ENCODE measurements at regions not wholly inside any gene's neighbourhood (a gene's known extent, or its start where the extent isn't known, plus 50 kb on each side); places are given as distances from the start of the nearest gene placed in this dataset.

DNA sequence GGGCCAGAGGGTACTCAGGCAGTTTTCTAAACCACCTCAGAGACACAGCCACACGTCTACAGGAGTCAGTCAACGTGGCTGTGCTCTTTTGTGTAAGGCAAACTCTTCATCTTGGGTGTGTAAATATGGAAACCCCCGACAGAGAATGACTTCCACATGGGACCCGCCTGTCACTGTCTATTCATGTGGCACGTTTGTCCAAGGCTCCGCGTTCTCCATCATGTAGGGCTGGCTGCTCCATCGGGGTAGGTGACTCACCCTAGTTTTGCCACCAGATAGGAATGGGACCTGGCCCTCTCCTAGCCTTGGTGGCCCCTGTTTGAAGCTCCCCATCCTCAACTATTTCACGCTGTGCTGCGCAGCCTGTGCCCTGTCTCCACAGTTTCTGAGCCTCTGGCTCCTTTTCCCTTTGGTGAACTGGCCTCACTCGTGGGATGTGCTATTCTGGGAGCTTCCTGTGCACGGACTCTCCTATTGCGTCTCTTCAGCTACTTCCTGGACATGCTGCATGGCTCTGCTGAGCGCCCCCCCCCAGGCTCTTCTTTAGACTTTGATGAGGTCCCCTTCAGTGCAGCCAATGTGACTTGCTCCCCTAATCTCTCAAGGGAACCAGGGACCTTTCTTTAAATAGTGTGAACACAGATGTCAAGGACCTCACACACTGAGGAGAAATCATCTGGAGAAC is 143.2 kb upstream of the PDE10A start:
- DNase-seq (ENCODE audit: low read depth) (no peak), FAIRE-seq (no peak)
- Histone ChIP-seq H3K27me3 (ENCODE audit: control insufficient read depth, insufficient read depth, low read length) (peaks cover 2% of the 10 kb centered on the region), H3K36me3 (ENCODE audit: control insufficient read depth, insufficient read depth, low read length) (no peaks in the 10 kb centered on the region), H3K4me3 (ENCODE audit: low read depth, low read length) (no peak overlapping the region)
- TF ChIP-seq, protein P1, sequence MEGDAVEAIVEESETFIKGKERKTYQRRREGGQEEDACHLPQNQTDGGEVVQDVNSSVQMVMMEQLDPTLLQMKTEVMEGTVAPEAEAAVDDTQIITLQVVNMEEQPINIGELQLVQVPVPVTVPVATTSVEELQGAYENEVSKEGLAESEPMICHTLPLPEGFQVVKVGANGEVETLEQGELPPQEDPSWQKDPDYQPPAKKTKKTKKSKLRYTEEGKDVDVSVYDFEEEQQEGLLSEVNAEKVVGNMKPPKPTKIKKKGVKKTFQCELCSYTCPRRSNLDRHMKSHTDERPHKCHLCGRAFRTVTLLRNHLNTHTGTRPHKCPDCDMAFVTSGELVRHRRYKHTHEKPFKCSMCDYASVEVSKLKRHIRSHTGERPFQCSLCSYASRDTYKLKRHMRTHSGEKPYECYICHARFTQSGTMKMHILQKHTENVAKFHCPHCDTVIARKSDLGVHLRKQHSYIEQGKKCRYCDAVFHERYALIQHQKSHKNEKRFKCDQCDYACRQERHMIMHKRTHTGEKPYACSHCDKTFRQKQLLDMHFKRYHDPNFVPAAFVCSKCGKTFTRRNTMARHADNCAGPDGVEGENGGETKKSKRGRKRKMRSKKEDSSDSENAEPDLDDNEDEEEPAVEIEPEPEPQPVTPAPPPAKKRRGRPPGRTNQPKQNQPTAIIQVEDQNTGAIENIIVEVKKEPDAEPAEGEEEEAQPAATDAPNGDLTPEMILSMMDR (IDR thresholded peaks at IDR 0.05; ENCODE audit: insufficient read depth, low read length, severe bottlenecking) = no peak

DNA sequence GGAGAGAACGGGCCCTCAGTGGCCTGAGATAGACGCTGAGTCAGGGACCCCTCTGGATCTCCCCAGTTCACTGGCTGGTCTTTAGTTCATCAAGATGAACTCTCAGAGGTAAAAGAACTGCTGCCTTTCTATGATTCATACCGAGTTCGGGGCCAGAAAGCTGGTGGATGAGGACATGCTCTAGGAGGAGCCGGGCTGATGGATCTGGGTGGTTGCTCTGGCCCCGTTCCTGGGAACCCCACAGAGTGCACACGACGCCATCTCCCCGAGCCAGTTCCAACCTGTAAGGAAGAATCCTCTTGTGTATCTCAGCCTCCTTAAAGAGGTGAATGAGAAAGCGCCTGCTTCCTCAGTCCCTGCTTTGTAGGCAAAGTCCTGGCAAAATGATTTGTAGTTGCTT is 142.6 kb upstream of the PDE10A start:
- no peaks in the 10 kb centered on the region for H3K36me3 ChIP-seq (ENCODE audit: control insufficient read depth, insufficient read depth, low read length)
- H3K4me3 ChIP-seq (ENCODE audit: low read depth, low read length) = no peak overlapping the region
- FAIRE-seq (no peak), DNase-seq (ENCODE audit: low read depth) (no peak)
- TF ChIP-seq, protein P1 (IDR thresholded peaks at IDR 0.05; ENCODE audit: insufficient read depth, low read length, severe bottlenecking) = no peak
- H3K27me3 ChIP-seq (ENCODE audit: control insufficient read depth, insufficient read depth, low read length) = peaks cover 2% of the 10 kb centered on the region

DNA sequence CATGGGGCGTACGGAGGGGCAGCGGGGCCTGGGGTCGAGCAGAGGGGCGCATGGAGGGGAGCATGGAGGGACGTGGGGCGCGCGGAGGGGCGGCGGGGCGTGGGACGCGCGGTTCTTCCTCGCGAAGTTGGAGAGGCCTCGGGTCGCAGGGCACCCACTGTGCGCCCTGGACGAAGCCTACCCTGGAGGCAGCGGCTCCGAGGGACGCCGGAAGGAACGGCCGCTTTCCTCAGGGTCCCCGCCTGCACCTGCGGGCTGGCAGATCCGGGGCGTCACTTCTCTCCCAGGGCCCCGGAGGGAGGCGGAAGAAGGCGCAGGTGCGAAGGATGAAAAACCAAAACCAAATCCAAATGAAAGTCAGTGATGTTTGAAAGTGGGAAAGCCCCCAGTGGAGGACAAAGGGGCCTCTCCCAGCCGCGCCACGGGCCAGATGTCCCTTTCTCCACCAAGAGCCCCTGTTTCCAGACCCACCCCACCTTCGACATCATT is 142.1 kb upstream of the PDE10A start:
- DNase-seq (ENCODE audit: low read depth) = no peak
- Histone ChIP-seq H3K4me3 (ENCODE audit: low read depth, low read length) (no peak overlapping the region), H3K27me3 (ENCODE audit: control insufficient read depth, insufficient read depth, low read length) (peaks cover 2% of the 10 kb centered on the region)

DNA sequence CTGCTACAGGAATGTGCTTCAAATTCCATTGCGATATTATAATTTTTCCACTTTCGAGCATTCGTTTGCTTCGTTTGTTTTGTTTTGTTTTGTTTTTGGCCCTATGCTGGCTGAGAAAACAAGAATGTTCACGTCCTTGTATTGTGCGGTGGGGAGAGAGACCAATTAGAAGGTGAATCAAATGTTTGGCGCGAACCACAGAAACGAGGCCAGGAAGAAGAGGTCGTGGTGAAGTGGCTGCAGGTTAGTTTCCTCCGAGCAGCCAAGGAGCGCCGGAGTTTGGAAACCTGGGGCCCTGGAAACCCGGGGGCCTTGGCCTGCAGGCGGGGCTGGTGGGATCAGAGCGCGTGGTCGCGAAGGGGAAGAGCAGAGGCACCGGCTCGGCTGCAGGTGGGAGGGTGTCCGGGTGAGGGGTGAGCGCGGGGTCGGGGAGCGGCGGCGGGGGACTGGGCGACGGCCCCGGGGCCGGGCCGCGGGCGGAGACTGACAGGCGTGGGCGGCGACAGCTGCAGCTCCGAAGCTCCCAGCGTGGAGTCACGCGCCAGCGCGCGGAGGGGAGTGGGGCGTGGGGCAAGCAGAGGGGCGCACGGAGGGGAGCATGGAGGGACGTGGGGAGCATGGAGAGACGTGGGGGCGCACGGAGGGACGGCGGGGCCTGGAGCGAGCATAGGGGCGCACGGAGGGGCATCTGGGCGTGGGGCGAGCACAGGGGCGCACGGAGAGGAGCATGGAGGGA is 141.5 kb upstream of the PDE10A start:
- TF ChIP-seq, protein P1 (IDR thresholded peaks at IDR 0.05; ENCODE audit: insufficient read depth, low read length, severe bottlenecking) = no peak
- DNase-seq (ENCODE audit: low read depth) = peak; percentile 2
- Histone ChIP-seq H3K36me3 (ENCODE audit: control insufficient read depth, insufficient read depth, low read length) (no peaks in the 10 kb centered on the region), H3K27me3 (ENCODE audit: control insufficient read depth, insufficient read depth, low read length) (peaks cover 2% of the 10 kb centered on the region), H3K4me3 (ENCODE audit: low read depth, low read length) (no peak overlapping the region)
- FAIRE-seq = no peak

More for the DNA sequence above, 142.1 kb upstream of the PDE10A start:
- H3K36me3 ChIP-seq (ENCODE audit: control insufficient read depth, insufficient read depth, low read length) = no peaks in the 10 kb centered on the region
- FAIRE-seq = no peak
- TF ChIP-seq, protein P1 (IDR thresholded peaks at IDR 0.05; ENCODE audit: insufficient read depth, low read length, severe bottlenecking) = no peak

DNA sequence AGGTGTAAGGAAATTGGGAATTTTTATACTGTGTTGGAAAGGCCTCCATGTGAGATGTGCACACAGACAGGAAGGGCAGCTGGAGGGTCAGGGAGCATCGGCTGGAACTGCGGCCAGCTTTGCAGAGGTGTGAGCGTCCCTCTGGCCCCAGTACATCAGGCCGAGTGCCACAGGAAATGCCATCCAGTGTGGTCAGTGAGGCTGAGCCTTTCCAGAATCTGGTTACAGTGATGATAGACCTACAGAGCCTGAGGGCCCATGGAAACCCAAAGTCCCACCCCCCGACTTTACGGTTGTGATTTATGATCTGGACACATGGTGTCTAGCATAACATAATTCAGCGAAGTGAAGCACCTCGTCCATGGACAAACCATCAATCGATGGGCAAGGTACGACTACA is 137.3 kb upstream of the PDE10A start:
- FAIRE-seq (no peak), DNase-seq (ENCODE audit: low read depth) (no peak)
- H3K36me3 ChIP-seq (ENCODE audit: control insufficient read depth, insufficient read depth, low read length) = no peaks in the 10 kb centered on the region
- H3K4me3 ChIP-seq (ENCODE audit: low read depth, low read length) = no peak overlapping the region
- peaks cover 2% of the 10 kb centered on the region for H3K27me3 ChIP-seq (ENCODE audit: control insufficient read depth, insufficient read depth, low read length)
- TF ChIP-seq, protein P1 (IDR thresholded peaks at IDR 0.05; ENCODE audit: insufficient read depth, low read length, severe bottlenecking) = no peak
